T-helper 1 cell (primary cell): ENCODE measurements at regions not wholly inside any gene's neighbourhood (a gene's known extent, or its start where the extent isn't known, plus 50 kb on each side); places are given as distances from the start of the nearest gene placed in this dataset.
A peak's percentile ranks its signal among the peaks of the same experiment; 100 is the strongest.

Experiments
- DNase-seq, 5 donors: peaks; one replicate each; pipeline ENCODE4 v3.0.0-alpha.2; 2012 to 2020

- no peak for DNase-seq
Observed at GRCh38 chr10:91149550-91149949, 70.9 kb upstream of the PCGF5 start.

DNA sequence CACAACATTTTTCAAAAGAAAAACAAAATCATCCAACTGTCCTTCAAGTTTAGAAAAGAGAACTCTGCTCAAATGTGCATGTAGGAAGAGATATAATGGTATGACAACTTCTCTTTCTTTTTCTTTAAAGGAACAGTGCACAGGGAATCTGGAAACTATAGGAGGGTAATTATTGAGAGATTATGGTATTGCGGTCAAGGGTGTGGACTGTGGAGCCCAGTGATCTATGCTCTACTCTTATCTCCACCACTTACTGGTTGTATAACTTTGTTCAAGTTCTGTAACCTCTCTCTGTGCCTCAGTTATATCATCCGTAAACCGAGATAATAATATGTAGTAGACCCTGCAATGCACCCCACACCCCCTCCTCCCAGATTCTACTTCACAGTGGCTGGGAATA is 69.8 kb upstream of the PCGF5 start:
- DNase-seq, result no peak

DNA sequence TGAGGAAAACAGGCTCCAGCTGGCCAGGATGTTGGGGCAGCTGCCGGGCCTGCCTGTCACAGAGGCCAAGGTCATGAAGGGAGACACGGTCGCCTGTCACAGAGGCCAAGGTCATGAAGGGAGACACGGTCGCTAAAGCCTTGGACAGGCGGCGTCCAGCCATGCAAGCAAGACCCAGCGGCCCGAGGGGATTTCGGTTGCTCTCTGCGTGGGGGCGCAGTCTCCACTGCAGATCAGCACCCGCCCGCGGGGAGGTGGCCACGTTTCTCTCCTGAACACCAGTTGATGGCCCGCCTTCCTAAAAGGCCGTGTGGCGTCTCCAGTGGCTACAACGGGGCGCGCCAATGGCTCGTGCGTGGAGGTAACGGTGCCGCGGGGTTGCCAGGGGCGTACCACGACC is 67.0 kb upstream of the PCGF5 start:
- no peak for DNase-seq

GRCh38 chr10:91154842-91155241 is 65.6 kb upstream of the PCGF5 start:
- DNase-seq, result no peak

DNA sequence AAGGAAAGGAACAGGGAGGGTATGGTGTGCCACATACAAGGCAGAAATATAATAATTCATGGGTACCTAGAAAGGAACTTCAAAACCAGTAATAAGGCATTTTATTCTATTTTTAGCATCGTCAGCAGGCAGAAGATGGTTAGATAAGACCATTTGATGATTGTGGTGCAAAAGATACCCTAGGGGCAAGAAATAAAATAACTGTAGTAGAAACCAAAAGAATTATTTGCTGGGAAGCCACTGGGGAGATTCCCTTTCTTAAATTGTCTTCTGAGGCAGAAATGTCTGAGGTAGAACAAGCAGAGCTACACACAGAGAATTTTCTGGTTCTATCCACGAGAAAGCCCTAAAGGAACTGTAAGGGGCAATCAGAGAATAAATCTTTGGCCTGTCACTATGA is 64.3 kb upstream of the PCGF5 start:
- no peak for DNase-seq

DNA sequence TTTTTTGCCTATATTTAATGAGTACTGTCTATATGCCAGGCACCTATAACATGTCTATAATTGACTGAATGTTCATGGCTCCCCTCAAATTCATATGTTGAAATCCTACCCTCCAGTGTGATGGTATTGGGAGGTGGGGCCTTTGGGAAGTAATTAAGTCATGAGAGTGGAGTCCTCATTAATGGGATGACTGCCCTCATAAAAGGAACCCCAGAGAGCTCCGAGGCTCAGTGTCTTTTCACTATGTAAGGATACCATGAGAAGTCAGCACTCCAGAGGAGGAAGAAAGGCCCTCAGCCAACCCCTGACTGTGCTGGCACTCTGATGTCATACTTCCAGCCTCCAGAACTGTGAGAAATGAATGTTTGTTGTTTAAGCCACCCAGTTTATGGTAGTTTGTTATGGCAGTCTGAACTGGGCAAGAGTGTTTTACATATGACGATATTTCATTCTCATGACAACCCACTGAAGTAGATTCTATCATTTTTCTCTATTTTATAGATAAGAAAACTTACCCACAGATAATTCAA is 61.1 kb upstream of the PCGF5 start:
- DNase-seq, result no peak

DNA sequence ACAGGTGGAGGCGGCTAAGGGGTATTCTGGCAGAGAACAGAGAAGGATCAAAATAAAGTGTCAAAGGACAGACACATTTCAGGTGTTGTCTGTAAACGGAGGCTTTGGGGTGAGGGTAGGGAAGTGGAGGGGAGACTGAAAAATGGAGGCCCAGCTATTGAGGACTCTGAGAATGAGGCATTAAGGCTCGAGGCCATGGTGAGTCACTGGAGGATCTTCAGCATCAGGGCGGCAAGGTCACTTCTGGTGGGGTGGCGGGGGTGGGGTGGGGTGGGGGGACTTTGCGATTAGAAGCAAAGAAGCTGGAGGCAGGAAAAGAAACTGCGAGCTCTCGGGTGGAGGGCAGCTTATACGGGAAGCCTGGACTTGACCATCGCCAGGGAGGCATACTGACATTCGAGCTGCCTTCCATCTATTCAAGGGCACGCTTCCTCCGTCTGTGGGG is 58.4 kb upstream of the PCGF5 start:
- peak in 1 of 5 donors; percentile 6 for DNase-seq

- DNase-seq, result peak; percentile 56 to 83 (median 68)
Observed at GRCh38 chr10:91162495-91163268, 57.8 kb upstream of the PCGF5 start.

DNA sequence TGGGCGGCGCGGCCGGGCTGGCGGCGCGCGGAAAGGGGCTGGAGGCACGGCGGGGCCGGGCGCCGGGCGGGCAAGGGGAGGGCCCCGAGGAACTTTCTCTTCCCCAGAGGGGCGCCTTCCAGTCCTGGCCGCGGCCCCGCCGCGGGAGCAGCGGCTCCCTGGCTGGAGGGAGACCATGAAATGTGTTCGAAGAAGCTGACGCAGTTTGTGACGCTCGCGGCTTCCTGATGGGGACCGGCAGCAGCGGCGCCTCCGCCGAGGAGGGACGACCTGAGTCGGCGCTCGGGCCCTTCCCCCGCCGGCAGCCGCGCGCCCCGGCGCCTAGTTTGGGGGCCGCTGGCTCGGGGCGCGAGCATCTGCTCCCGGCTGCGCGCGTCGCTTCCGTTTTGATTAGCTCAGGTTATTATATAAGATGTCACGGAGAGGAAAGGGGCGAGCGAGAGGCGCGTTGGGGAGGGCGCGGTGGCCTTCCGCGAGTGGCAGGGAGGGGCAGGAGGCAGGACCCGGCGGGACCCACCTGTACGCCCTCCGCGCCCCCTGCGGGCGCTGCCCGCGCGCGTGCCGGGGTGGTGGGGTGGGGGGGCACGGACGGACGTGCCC is 57.1 kb upstream of the PCGF5 start:
- DNase-seq, result peak; percentile 70 to 84 (median 78)

DNA sequence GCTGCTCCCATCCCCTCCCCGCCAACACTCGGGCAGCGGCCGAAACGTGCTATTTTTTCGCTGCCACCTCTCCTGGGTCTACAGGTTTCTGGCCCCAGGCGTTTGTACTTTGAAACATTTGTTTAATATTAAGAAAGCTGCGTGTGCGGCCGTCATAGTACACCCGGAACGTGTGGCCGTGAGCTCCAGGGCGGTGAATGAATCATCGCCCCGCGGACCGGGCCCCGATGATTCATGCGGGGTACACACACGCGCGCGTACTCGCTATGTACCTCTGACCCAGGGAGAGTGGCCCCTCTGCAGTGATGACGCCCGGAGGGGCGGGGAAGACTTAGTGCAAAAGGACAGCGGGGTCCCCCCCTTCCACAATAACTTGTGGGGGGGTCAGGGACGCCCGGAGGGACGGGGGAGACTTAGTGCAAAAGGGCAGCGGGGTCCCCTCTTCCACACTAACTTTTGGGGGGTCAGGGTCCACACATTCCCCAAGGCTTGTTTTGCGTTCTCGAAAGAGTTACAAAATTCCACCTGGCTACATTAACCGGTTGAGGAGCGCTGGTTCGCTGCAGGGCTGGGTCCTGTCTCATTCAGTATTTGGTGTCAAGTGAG is 56.5 kb upstream of the PCGF5 start:
- DNase-seq, result peak; percentile 29 to 60 (median 46)

- DNase-seq, result no peak
Observed at GRCh38 chr10:91164520-91165065, 55.9 kb upstream of the PCGF5 start.

GRCh38 chr10:91167406-91167805 is 53.1 kb upstream of the PCGF5 start:
- DNase-seq, result no peak

- DNase-seq, result no peak
Observed at GRCh38 chr10:91170418-91170817, 50.0 kb upstream of the PCGF5 start.
